Suprapubic skin (tissue), 4 donors: ENCODE measurements at regions not wholly inside any gene's neighbourhood (a gene's known extent, or its start where the extent isn't known, plus 50 kb on each side); places are given as distances from the start of the nearest gene placed in this dataset.

Experiments
- DNase-seq, 2 donors: peaks; one replicate each; pipeline ENCODE4 v3.0.0-alpha.2; 2019; ENCODE audit warnings: low spot score in 2 of 2
- H3K27ac ChIP-seq: fragments of 200-600 bp; sonication (generic); one replicate; pipeline ENCODE4 v1.5.1; 2019
- H3K27me3 ChIP-seq: fragments of 200-600 bp; sonication (generic); one replicate; pipeline ENCODE4 v1.5.1; 2019
- H3K36me3 ChIP-seq: fragments of 200-600 bp; sonication (generic); one replicate; pipeline ENCODE4 v1.5.1; 2019
- H3K4me1 ChIP-seq: fragments of 200-600 bp; sonication (generic); one replicate; pipeline ENCODE4 v1.5.1; 2019
- H3K4me3 ChIP-seq: fragments of 200-600 bp; sonication (generic); one replicate; pipeline ENCODE4 v1.5.1; 2019; ENCODE audit warnings: mild to moderate bottlenecking
- H3K9me3 ChIP-seq: fragments of 200-600 bp; sonication (generic); one replicate; pipeline ENCODE4 v1.5.1; 2019
- EP300 ChIP-seq: sonication (generic); formaldehyde crosslinking; IDR thresholded peaks from one replicate; pipeline ENCODE4 v1.6.1; 2017; ENCODE audit warnings: antibody characterized with exemption
- POLR2A ChIP-seq, 2 donors: fragments of 450-650 bp; IDR thresholded peaks; one replicate each; pipeline ENCODE4 v1.6.1; 2017; ENCODE audit warnings: antibody characterized with exemption in 2 of 2, mild to moderate bottlenecking in 2 of 2, moderate library complexity in 2 of 2
- POLR2AphosphoS5 ChIP-seq, 3 donors: sonication (generic); formaldehyde crosslinking; IDR thresholded peaks; one replicate each; pipeline ENCODE4 v1.6.1; 2017; ENCODE audit warnings: antibody characterized with exemption in 3 of 3
- WGBS: methylation state at CpG from one replicate; pipeline ENCODE4 v1.1.5; 2018; 5-methylcytosine and 5-hydroxymethylcytosine counted together
- TF ChIP-seq, protein P1 (sequence below), 2 donors: fragments of 200-600 bp in 1 of 2; fragments of 450-650 bp in 1 of 2; sonication (generic) in 1 of 2; IDR thresholded peaks; one replicate each; pipeline ENCODE4 v1.5.1; 2016 to 2019; ENCODE audit warnings: antibody characterized with exemption in 2 of 2, mild to moderate bottlenecking in 1 of 2, moderate library complexity in 1 of 2

DNA sequence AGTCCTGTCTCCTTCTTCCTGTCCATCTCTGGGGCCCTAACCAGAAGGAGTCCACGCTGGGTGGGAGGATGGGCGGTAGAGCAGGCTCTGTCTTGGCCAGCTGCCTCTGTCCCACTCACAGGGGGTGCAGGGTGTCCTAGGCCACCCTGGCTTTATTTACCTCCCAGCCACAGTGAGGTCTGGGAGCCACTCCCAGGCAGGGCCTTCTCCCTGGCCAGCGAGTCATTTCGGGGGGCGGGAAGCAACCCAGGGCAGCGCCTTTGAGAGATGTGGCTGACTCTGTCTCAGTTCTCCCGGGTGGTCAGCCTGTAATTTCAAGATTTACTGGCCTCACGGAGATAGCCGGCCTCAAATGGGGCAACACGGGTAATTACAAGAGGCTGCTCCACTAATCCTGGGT, 67.4 kb upstream of the PTCH1 start:
- H3K36me3 ChIP-seq, result no peaks in the 10 kb centered on the region
- H3K27ac ChIP-seq, result no peak overlapping the region
- H3K4me3 ChIP-seq, result no peak overlapping the region
- H3K4me1 ChIP-seq, result no peaks in the 10 kb centered on the region
- H3K9me3 ChIP-seq, result no peaks in the 10 kb centered on the region
- WGBS, result 66% methylated on average over 10 of the region's 10 CpGs
- TF ChIP-seq POLR2AphosphoS5 (IDR thresholded peaks at IDR 0.05) (no peak), EP300 (no peak), POLR2A (IDR thresholded peaks at IDR 0.05) (no peak)
- TF ChIP-seq, protein P1, sequence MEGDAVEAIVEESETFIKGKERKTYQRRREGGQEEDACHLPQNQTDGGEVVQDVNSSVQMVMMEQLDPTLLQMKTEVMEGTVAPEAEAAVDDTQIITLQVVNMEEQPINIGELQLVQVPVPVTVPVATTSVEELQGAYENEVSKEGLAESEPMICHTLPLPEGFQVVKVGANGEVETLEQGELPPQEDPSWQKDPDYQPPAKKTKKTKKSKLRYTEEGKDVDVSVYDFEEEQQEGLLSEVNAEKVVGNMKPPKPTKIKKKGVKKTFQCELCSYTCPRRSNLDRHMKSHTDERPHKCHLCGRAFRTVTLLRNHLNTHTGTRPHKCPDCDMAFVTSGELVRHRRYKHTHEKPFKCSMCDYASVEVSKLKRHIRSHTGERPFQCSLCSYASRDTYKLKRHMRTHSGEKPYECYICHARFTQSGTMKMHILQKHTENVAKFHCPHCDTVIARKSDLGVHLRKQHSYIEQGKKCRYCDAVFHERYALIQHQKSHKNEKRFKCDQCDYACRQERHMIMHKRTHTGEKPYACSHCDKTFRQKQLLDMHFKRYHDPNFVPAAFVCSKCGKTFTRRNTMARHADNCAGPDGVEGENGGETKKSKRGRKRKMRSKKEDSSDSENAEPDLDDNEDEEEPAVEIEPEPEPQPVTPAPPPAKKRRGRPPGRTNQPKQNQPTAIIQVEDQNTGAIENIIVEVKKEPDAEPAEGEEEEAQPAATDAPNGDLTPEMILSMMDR (IDR thresholded peaks at IDR 0.05), result no peak
- no peaks in the 10 kb centered on the region for H3K27me3 ChIP-seq
- no peak for DNase-seq

DNA sequence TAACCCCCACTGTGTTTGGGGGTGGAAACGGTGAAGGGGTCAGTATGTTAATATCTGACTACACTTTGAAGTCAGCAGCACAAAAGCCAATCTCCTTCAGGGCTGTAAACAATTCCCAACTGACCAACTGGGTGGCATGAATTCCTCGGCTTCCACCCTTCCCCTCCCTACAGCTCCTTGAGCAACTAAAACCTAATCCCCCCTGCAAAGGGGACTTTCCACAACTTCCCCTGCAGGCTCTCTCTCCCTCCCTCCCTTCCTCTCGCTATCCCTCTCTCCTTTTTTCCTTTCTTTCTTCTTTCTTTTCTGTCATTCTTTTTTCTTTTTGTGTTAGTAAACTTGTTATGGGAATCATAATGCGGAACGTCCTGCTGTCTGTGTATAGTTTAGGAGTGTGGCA, 65.1 kb upstream of the PTCH1 start:
- H3K27ac ChIP-seq, result no peak overlapping the region
- WGBS, result 64% methylated on average over 5 of the region's 5 CpGs
- no peak for TF ChIP-seq EP300
- no peak for DNase-seq
- no peaks in the 10 kb centered on the region for H3K9me3 ChIP-seq
- no peaks in the 10 kb centered on the region for H3K27me3 ChIP-seq
- H3K4me3 ChIP-seq, result no peak overlapping the region
- H3K36me3 ChIP-seq, result no peaks in the 10 kb centered on the region
- H3K4me1 ChIP-seq, result no peaks in the 10 kb centered on the region

DNA sequence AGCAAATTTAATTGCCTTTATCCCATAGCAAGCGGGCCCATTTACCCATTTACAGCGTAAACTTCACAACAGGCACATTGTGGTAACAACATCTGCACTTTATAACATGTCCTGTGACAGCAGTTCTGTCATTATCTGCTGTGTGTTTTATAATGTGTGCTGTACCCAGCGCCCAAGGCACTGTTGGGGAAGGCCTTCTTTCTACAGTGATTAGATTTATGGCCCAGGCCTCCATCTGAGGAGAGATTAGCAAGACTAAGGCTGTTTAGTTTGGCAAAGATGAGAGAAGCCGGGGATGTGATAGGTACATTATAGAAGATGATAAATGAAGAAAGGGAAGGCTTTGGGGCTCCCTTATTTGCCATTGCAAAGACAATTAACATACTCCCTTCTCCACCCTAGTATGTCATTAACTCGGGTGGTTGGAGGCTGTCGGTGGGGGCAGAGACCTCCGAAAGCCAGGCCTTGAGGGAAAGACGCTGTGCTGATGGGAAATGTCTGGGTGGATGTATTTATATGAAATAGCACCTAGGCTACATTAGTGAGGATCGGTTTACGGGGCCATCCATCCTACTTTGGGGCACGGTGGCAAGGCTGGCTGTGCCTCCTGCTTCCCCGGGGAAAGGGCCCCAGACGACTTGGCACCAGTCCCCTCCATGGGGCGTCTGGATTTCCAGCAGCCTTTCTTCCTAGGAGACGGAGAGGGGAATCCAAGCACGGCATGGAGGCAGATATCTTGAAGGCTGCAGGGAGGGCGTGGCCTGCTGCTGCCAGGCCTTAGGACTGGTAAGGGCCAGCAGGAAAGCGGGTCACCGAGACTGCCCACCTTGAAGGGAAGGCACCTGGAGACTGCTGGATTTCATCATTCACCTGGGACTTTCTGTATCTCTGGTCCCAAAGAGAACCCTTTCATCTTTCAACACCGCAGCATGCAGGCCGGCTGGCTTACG, 64.3 kb upstream of the PTCH1 start:
- TF ChIP-seq POLR2AphosphoS5 (IDR thresholded peaks at IDR 0.05) (no peak), POLR2A (IDR thresholded peaks at IDR 0.05) (no peak), EP300 (no peak)
- TF ChIP-seq, protein P1 (IDR thresholded peaks at IDR 0.05), result no peak
- H3K4me1 ChIP-seq, result no peaks in the 10 kb centered on the region

DNA sequence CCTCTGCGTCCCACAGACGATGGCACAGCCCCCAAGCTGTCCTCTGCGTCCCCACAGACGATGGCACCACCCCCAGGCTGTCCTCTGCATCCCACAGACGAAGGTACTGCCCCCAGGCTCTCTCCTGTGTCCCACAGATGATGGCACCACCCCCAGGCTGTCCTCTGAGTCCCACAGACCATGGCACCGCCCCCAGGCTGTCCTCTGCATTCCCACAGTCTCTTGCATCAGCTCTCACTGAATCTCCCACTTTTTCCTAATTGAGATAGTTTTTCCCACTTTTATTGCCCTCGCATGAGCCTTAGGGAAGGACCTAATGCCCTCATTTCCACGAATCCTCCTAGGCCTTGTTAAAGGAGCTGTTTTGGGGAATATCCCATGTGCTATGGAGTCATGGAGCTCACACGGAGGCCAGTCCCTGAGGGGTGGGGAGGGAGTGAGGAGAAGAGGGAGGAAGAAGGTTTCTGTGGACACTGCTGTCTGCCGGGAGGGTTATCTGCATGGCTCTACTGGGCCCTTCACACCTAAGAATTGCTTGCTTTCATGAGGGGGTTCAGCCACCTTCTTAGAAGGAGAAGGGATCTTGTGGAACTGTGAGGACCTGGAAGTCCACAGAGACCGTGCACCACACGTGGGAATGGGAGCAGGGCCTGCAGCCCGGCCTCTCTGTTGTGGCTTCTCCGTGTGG, 58.2 kb upstream of the PTCH1 start:
- H3K27me3 ChIP-seq, result peaks cover 9% of the 10 kb centered on the region
- no peak overlapping the region for H3K27ac ChIP-seq
- H3K4me1 ChIP-seq, result peaks cover 5% of the 10 kb centered on the region
- TF ChIP-seq POLR2A (IDR thresholded peaks at IDR 0.05), result no peak
- no peak for TF ChIP-seq EP300
- TF ChIP-seq POLR2AphosphoS5 (IDR thresholded peaks at IDR 0.05), result no peak
- 79% methylated on average over 14 of the region's 14 CpGs for WGBS
- no peaks in the 10 kb centered on the region for H3K9me3 ChIP-seq
- DNase-seq, result no peak
- no peaks in the 10 kb centered on the region for H3K36me3 ChIP-seq
- no peak overlapping the region for H3K4me3 ChIP-seq

More for the DNA sequence above, 64.3 kb upstream of the PTCH1 start:
- DNase-seq, result no peak
- Histone ChIP-seq H3K27me3 (no peaks in the 10 kb centered on the region), H3K36me3 (no peaks in the 10 kb centered on the region), H3K27ac (no peak overlapping the region), H3K9me3 (no peaks in the 10 kb centered on the region), H3K4me3 (no peak overlapping the region)
- WGBS, result 79% methylated on average over 22 of the region's 22 CpGs

DNA sequence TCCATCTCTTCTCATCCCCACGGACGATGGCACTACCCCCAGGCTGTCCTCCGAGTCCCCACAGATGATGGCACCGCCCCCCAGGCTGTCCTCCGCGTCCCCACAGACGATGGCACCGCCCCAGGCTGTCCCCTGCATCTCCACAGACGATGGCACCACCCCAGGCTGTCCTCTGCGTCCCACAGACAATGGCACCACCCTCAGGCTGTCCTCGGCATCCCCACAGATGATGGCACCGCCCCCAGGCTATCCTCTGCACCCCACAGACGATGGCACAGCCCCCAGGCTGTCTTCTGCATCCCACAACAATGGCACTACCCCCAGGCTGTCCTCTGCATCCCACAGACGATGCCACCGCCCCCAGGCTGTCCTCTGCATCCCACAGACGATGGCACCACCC, 57.4 kb upstream of the PTCH1 start:
- no peak overlapping the region for H3K4me3 ChIP-seq
- no peak for DNase-seq
- H3K27ac ChIP-seq, result no peak overlapping the region
- H3K4me1 ChIP-seq, result peaks cover 7% of the 10 kb centered on the region
- TF ChIP-seq POLR2AphosphoS5 (IDR thresholded peaks at IDR 0.05), result no peak
- TF ChIP-seq, protein P1 (IDR thresholded peaks at IDR 0.05), result no peak
- no peak for TF ChIP-seq EP300
- no peak for TF ChIP-seq POLR2A (IDR thresholded peaks at IDR 0.05)
- H3K9me3 ChIP-seq, result no peaks in the 10 kb centered on the region
- H3K36me3 ChIP-seq, result no peaks in the 10 kb centered on the region
- H3K27me3 ChIP-seq, result peaks cover 9% of the 10 kb centered on the region
- WGBS, result 74% methylated on average over 16 of the region's 16 CpGs

DNA sequence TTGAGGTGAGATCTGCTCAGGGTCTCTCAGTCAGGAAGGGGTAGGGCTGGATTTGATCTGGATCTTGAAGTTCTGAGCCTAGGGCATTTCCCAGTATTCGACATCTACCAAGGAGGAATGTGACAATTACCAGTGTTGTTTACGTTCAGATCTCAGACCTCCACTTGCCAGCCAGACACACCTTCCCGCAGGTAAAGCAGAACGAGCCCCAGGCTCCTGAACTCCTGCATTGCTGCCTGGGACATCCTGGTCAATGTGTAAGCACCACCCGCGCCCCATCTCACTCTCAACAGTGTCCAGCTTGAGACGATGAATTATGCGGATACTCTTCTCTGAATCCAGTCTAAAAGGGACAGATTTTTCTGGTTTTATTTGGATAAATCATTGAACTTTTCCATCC, 56.7 kb upstream of the PTCH1 start:
- TF ChIP-seq POLR2A (IDR thresholded peaks at IDR 0.05), result no peak
- TF ChIP-seq POLR2AphosphoS5 (IDR thresholded peaks at IDR 0.05), result no peak
- TF ChIP-seq, protein P1 (IDR thresholded peaks at IDR 0.05), result no peak
- TF ChIP-seq EP300, result no peak

More for the DNA sequence above, 56.7 kb upstream of the PTCH1 start:
- peaks cover 7% of the 10 kb centered on the region for H3K4me1 ChIP-seq
- no peaks in the 10 kb centered on the region for H3K36me3 ChIP-seq
- H3K9me3 ChIP-seq, result no peaks in the 10 kb centered on the region
- peaks cover 11% of the 10 kb centered on the region for H3K27me3 ChIP-seq
- 72% methylated on average over 8 of the region's 8 CpGs for WGBS
- H3K27ac ChIP-seq, result no peak overlapping the region
- no peak for DNase-seq
- H3K4me3 ChIP-seq, result no peak overlapping the region
